A673 (cell line): ENCODE measurements at regions not wholly inside any gene's neighbourhood (a gene's known extent, or its start where the extent isn't known, plus 50 kb on each side); places are given as distances from the start of the nearest gene placed in this dataset.

Source experiments
- BruUV-seq: library from RNA; stranded (reverse); fragments of 400-500 nt; replicated peaks from 2 replicates; lab custom pipeline; 2021; lab: Mats Ljungman, UMichigan
- CTCF ChIA-PET: fragments of 300-600 bp; sonication (Branson Sonifier 250); formaldehyde crosslinking; loops from one replicate; lab custom pipeline; 2022; ENCODE audit warnings: antibody characterized with exemption; lab: Charles Lee
- POLR2A ChIA-PET: fragments of 300-600 bp; sonication (Branson Sonifier 250); formaldehyde crosslinking; loops from one replicate; lab custom pipeline; 2022; ENCODE audit warnings: antibody characterized with exemption; ENCODE audit not compliant: low non-redundant PET; lab: Charles Lee
- DNase-seq: peaks from one replicate; pipeline ENCODE4 v3.0.0-alpha.2; 2015; ENCODE audit warnings: low spot score
- H3K27ac ChIP-seq: fragments of 200-600 bp; sonication (generic); 2 replicates; pipeline ENCODE4 v1.5.1; 2016; ENCODE audit warnings: mixed run types, low read depth, mild to moderate bottlenecking, mixed read lengths, antibody characterized with exemption, low read length; ENCODE audit not compliant: poor library complexity, severe bottlenecking
- H3K27me3 ChIP-seq: fragments of 200-600 bp; sonication (generic); replicated peaks from 2 replicates; pipeline ENCODE4 v1.6.1; 2017; ENCODE audit warnings: mixed run types, low read depth, mild to moderate bottlenecking, mixed read lengths, antibody characterized with exemption, low read length; ENCODE audit not compliant: insufficient read depth, poor library complexity
- H3K36me3 ChIP-seq: fragments of 200-600 bp; sonication (generic); 2 replicates; pipeline ENCODE4 v1.6.1; 2016; ENCODE audit warnings: mixed run types, mild to moderate bottlenecking, mixed read lengths, antibody characterized with exemption, low read length; ENCODE audit not compliant: insufficient read depth, poor library complexity, severe bottlenecking
- H3K4me1 ChIP-seq: fragments of 200-600 bp; sonication (generic); 2 replicates; pipeline ENCODE4 v1.6.1; 2017; ENCODE audit warnings: mixed run types, mild to moderate bottlenecking, mixed read lengths, antibody characterized with exemption, low read length; ENCODE audit not compliant: insufficient read depth, poor library complexity, severe bottlenecking
- H3K4me3 ChIP-seq: fragments of 200-600 bp; sonication (generic); 2 replicates; pipeline ENCODE4 v1.5.1; 2016; ENCODE audit warnings: low read depth, mixed run types, mild to moderate bottlenecking, mixed read lengths, low read length; ENCODE audit not compliant: poor library complexity, severe bottlenecking
- H3K9me3 ChIP-seq: fragments of 200-600 bp; sonication (generic); 2 replicates; pipeline ENCODE4 v1.6.1; 2016; ENCODE audit warnings: mixed run types, low read depth, mild to moderate bottlenecking, mixed read lengths, antibody characterized with exemption, low read length; ENCODE audit not compliant: poor library complexity, severe bottlenecking
- CTCF ChIP-seq: fragments of 300-800, 200-600 bp; sonication (generic); conservative IDR thresholded peaks from 2 replicates; pipeline ENCODE4 v1.5.1; 2017; ENCODE audit warnings: low read depth, mild to moderate bottlenecking, antibody characterized with exemption, low read length, moderate library complexity, mixed read lengths
- EZH2 ChIP-seq: fragments of 200-600 bp; sonication (generic); IDR thresholded peaks from 2 replicates; pipeline ENCODE4 v1.6.1; 2017; ENCODE audit warnings: borderline replicate concordance, low read depth, mild to moderate bottlenecking, mixed read lengths, antibody characterized with exemption, low read length; ENCODE audit not compliant: poor library complexity, severe bottlenecking
- intact Hi-C: fragments of 100-400 bp; cut with micrococcal nuclease; formaldehyde crosslinking; loops from one replicate; pipeline ENCODE4 v1.10.0; 2022; ENCODE audit not compliant: unreplicated experiment

- no peaks in the 10 kb centered on the region for H3K36me3 ChIP-seq
- peaks cover 23% of the 10 kb centered on the region for H3K27me3 ChIP-seq
- POLR2A ChIA-PET: no interaction called here
- no peak overlapping the region for H3K27ac ChIP-seq
- intact Hi-C loops: no loop called here
- H3K4me1 ChIP-seq: no peaks in the 10 kb centered on the region
- no peak for TF ChIP-seq CTCF
- no peak for TF ChIP-seq EZH2
- CTCF ChIA-PET: no interaction called here
- H3K9me3 ChIP-seq: no peaks in the 10 kb centered on the region
- H3K4me3 ChIP-seq: no peak overlapping the region
- BruUV-seq: no TSS peak
- DNase-seq: no peak
Measured at GRCh38 chr16:58904291-58904690, 170.2 kb upstream of the GOT2 start.

- Histone ChIP-seq H3K9me3 (no peaks in the 10 kb centered on the region), H3K27ac (no peak overlapping the region), H3K36me3 (no peaks in the 10 kb centered on the region), H3K4me3 (no peak overlapping the region), H3K27me3 (peaks cover 39% of the 10 kb centered on the region), H3K4me1 (no peaks in the 10 kb centered on the region)
- DNase-seq: no peak
- CTCF ChIA-PET: no interaction called here
- BruUV-seq: no TSS peak
- no peak for TF ChIP-seq CTCF
- no peak for TF ChIP-seq EZH2
- intact Hi-C loops: no loop called here
- POLR2A ChIA-PET: no interaction called here
Measured at GRCh38 chr16:58889516-58889915, 155.4 kb upstream of the GOT2 start.

GRCh38 chr16:58885528-58886170 is 151.5 kb upstream of the GOT2 start:
- H3K9me3 ChIP-seq: no peaks in the 10 kb centered on the region
- BruUV-seq: no TSS peak
- H3K27me3 ChIP-seq: peaks cover 39% of the 10 kb centered on the region
- no peak overlapping the region for H3K4me3 ChIP-seq
- CTCF ChIA-PET: no interaction called here
- POLR2A ChIA-PET: no interaction called here
- no peaks in the 10 kb centered on the region for H3K36me3 ChIP-seq
- no peak overlapping the region for H3K27ac ChIP-seq
- intact Hi-C loops: no loop called here
- H3K4me1 ChIP-seq: no peaks in the 10 kb centered on the region
- DNase-seq: no peak
- no peak for TF ChIP-seq CTCF
- TF ChIP-seq EZH2: no peak
